ENCODE measurements at regions not wholly inside any gene's neighbourhood (a gene's known extent, or its start where the extent isn't known, plus 50 kb on each side); places are given as distances from the start of the nearest gene placed in this dataset.

GRCh38 chr3:3405131-3405530, 225.6 kb upstream of the CRBN start:
- Histone ChIP-seq H3K9ac (ENCODE audit: insufficient read depth in 1 of 2, low read depth in 2 of 2, low read length in 2 of 2) (no peak overlapping the region), H3K9me3 (replicated peaks; ENCODE audit: control insufficient read depth, insufficient read depth, low read depth, low read length) (no peaks in the 10 kb centered on the region; the same call in none of the 2 replicates), H3K27me3 (ENCODE audit: control insufficient read depth in 2 of 2, insufficient read depth in 2 of 2, low read length in 2 of 2) (no peaks in the 10 kb centered on the region), H3K9me1 (ENCODE audit: control insufficient read depth, insufficient read depth, low read length) (no peaks in the 10 kb centered on the region), H3K79me2 (ENCODE audit: control insufficient read depth, insufficient read depth, low read length) (no peaks in the 10 kb centered on the region), H4K20me1 (replicated peaks; ENCODE audit: control insufficient read depth, insufficient read depth, low read length) (no peaks in the 10 kb centered on the region), H3K4me3 (no peak overlapping the region), H2AFZ (ENCODE audit: low read depth, low read length) (no peak overlapping the region), H3K36me3 (ENCODE audit: control insufficient read depth, insufficient read depth, low read length) (no peaks in the 10 kb centered on the region), H3K27ac (ENCODE audit: extremely low read depth, low read depth, low read length) (no peak overlapping the region), H3K4me1 (replicated peaks in 1 of 2; ENCODE audit: control insufficient read depth in 2 of 2, insufficient read depth in 2 of 2, low read length in 2 of 2) (no peaks in the 10 kb centered on the region), H3K4me2 (ENCODE audit: insufficient read depth, low read length) (no peak overlapping the region)
- ChIA-PET CTCF (ENCODE audit: low intra/inter-chr PET ratio) (no interaction called here), POLR2A (no interaction called here)
- FAIRE-seq (no peak), ATAC-seq (no peak), DNase-seq (ENCODE audit: extremely low read depth in 1 of 4, low spot score in 3 of 4) (no peak)
- intact Hi-C loops (cut with micrococcal nuclease) = no loop called here
- TF ChIP-seq NR2C1 (IDR thresholded peaks at IDR 0.05) (no peak), NR2C1 (tag; IDR thresholded peaks at IDR 0.05) (no peak), CREM (IDR thresholded peaks at IDR 0.05; ENCODE audit: low read depth) (no peak), ZKSCAN8 (CRISPR knock-in tag; IDR thresholded peaks at IDR 0.05) (no peak), CREB3L1 (IDR thresholded peaks at IDR 0.05; ENCODE audit: borderline replicate concordance, low read depth) (no peak), ARNT (IDR thresholded peaks at IDR 0.05) (no peak)
- BruUV-seq (replicated peaks) = no TSS peak
- WGBS (ENCODE audit: insufficient coverage, low coverage, missing lambda C conversion rate) = 0% methylated on average over 6 of the region's 6 CpGs
- in situ Hi-C loops (cut with MboI) = no loop called here

- ChIA-PET CTCF (ENCODE audit: low intra/inter-chr PET ratio) (no interaction called here), POLR2A (no interaction called here)
- no peak overlapping the region for H3K27ac ChIP-seq (ENCODE audit: extremely low read depth, low read depth, low read length)
- TF ChIP-seq ZNF347 (CRISPR knock-in tag; IDR thresholded peaks at IDR 0.05; ENCODE audit: low read depth) = no peak
- no peaks in the 10 kb centered on the region; the same call in none of the 2 replicates for H3K9me3 ChIP-seq (replicated peaks; ENCODE audit: control insufficient read depth, insufficient read depth, low read depth, low read length)
- FAIRE-seq = no peak
- in situ Hi-C loops (cut with MboI) (no loop called here), intact Hi-C loops (cut with micrococcal nuclease) (no loop called here)
- H3K79me2 ChIP-seq (ENCODE audit: control insufficient read depth, insufficient read depth, low read length) = no peaks in the 10 kb centered on the region
- no peak overlapping the region for H3K4me3 ChIP-seq
- H3K27me3 ChIP-seq (ENCODE audit: control insufficient read depth in 2 of 2, insufficient read depth in 2 of 2, low read length in 2 of 2) = no peaks in the 10 kb centered on the region
- H3K36me3 ChIP-seq (ENCODE audit: control insufficient read depth, insufficient read depth, low read length) = no peaks in the 10 kb centered on the region
- no peak overlapping the region for H3K9ac ChIP-seq (ENCODE audit: insufficient read depth in 1 of 2, low read depth in 2 of 2, low read length in 2 of 2)
- no peaks in the 10 kb centered on the region for H3K4me1 ChIP-seq (replicated peaks in 1 of 2; ENCODE audit: control insufficient read depth in 2 of 2, insufficient read depth in 2 of 2, low read length in 2 of 2)
- H3K4me2 ChIP-seq (ENCODE audit: insufficient read depth, low read length) = no peak overlapping the region
- 0% methylated on average over 4 of the region's 4 CpGs for WGBS (ENCODE audit: insufficient coverage, low coverage, missing lambda C conversion rate)
- no peaks in the 10 kb centered on the region for H4K20me1 ChIP-seq (replicated peaks; ENCODE audit: control insufficient read depth, insufficient read depth, low read length)
- DNase-seq (ENCODE audit: extremely low read depth in 1 of 4, low spot score in 3 of 4) = no peak
- no TSS peak for BruUV-seq (replicated peaks)
- no peak overlapping the region for H2AFZ ChIP-seq (ENCODE audit: low read depth, low read length)
- ATAC-seq = no peak
- no peaks in the 10 kb centered on the region for H3K9me1 ChIP-seq (ENCODE audit: control insufficient read depth, insufficient read depth, low read length)
Observed at GRCh38 chr3:3403700-3404099, 224.2 kb upstream of the CRBN start.

Measured in K562 (cell line).